Neutrophil (primary cell): ENCODE measurements at regions not wholly inside any gene's neighbourhood (a gene's known extent, or its start where the extent isn't known, plus 50 kb on each side); places are given as distances from the start of the nearest gene placed in this dataset.

Experiments used
- H3K27ac ChIP-seq: fragments of 200-600 bp; sonication (generic); 2 replicates; pipeline ENCODE4 v1.5.1; 2016; ENCODE audit warnings: mild to moderate bottlenecking, moderate library complexity
- H3K27me3 ChIP-seq: fragments of 200-600 bp; sonication (generic); 2 replicates; pipeline ENCODE4 v1.6.0; 2016; ENCODE audit warnings: mild to moderate bottlenecking
- H3K36me3 ChIP-seq: fragments of 200-600 bp; sonication (generic); 2 replicates; pipeline ENCODE4 v1.5.1; 2017
- H3K4me1 ChIP-seq, 2 experiments: fragments of 200-600 bp in 1 of 2; sonication (generic) in 1 of 2; 1 replicate in 1 of 2; 2 replicates in 1 of 2; pipeline versions ENCODE4 v1.5.1 to v1.6.1; 2013 to 2016; ENCODE audit warnings: low read depth in 1 of 2, low read length in 1 of 2, mild to moderate bottlenecking in 1 of 2, moderate library complexity in 1 of 2; ENCODE audit not compliant: control insufficient read depth in 1 of 2, insufficient read depth in 1 of 2
- H3K4me3 ChIP-seq, 2 experiments: fragments of 200-600 bp in 1 of 2; sonication (generic) in 1 of 2; 1 replicate in 1 of 2; 2 replicates in 1 of 2; pipeline ENCODE4 v1.5.1; 2013 to 2016; ENCODE audit warnings: low read depth in 1 of 2, low read length in 1 of 2, mild to moderate bottlenecking in 1 of 2, moderate library complexity in 1 of 2
- H3K9me3 ChIP-seq: fragments of 200-600 bp; sonication (generic); 2 replicates; pipeline ENCODE4 v1.5.1; 2016
- CTCF ChIP-seq: fragments of 200-600 bp; sonication (generic); IDR thresholded peaks from 2 replicates; pipeline ENCODE4 v1.5.1; 2016; ENCODE audit warnings: antibody characterized with exemption

GRCh38 chr14:98503086-98503815 lies 768.7 kb downstream of the BCL11B start:
- H3K9me3 ChIP-seq, result no peaks in the 10 kb centered on the region

GRCh38 chr14:98507264-98507663 lies 764.7 kb downstream of the BCL11B start:
- TF ChIP-seq CTCF, result no peak
- H3K9me3 ChIP-seq, result no peaks in the 10 kb centered on the region
- no peaks in the 10 kb centered on the region for H3K4me1 ChIP-seq
- H3K4me3 ChIP-seq, result no peak overlapping the region
- no peaks in the 10 kb centered on the region for H3K27me3 ChIP-seq
- H3K36me3 ChIP-seq, result no peaks in the 10 kb centered on the region
- no peak overlapping the region for H3K27ac ChIP-seq

More at GRCh38 chr14:98503086-98503815, 768.7 kb downstream of the BCL11B start:
- Histone ChIP-seq H3K27me3 (no peaks in the 10 kb centered on the region), H3K4me3 (no peak overlapping the region), H3K27ac (no peak overlapping the region), H3K4me1 (no peaks in the 10 kb centered on the region), H3K36me3 (no peaks in the 10 kb centered on the region)
- no peak for TF ChIP-seq CTCF

GRCh38 chr14:98510392-98510791 lies 761.6 kb downstream of the BCL11B start:
- Histone ChIP-seq H3K4me1 (no peaks in the 10 kb centered on the region), H3K27ac (no peak overlapping the region), H3K36me3 (no peaks in the 10 kb centered on the region), H3K9me3 (no peaks in the 10 kb centered on the region), H3K4me3 (no peak overlapping the region), H3K27me3 (no peaks in the 10 kb centered on the region)
- TF ChIP-seq CTCF, result no peak

GRCh38 chr14:98512501-98513251 lies 759.3 kb downstream of the BCL11B start:
- no peaks in the 10 kb centered on the region for H3K4me1 ChIP-seq
- H3K27ac ChIP-seq, result no peak overlapping the region
- TF ChIP-seq CTCF, result no peak
- no peaks in the 10 kb centered on the region for H3K9me3 ChIP-seq
- no peaks in the 10 kb centered on the region for H3K36me3 ChIP-seq
- H3K27me3 ChIP-seq, result no peaks in the 10 kb centered on the region
- no peak overlapping the region for H3K4me3 ChIP-seq

- Histone ChIP-seq H3K4me1 (no peaks in the 10 kb centered on the region), H3K9me3 (no peaks in the 10 kb centered on the region), H3K36me3 (no peaks in the 10 kb centered on the region), H3K4me3 (no peak overlapping the region), H3K27ac (no peak overlapping the region), H3K27me3 (no peaks in the 10 kb centered on the region)
- no peak for TF ChIP-seq CTCF
Measured at GRCh38 chr14:98513558-98513957, 758.4 kb downstream of the BCL11B start.
